ENCODE measurements at regions not wholly inside any gene's neighbourhood (a gene's known extent, or its start where the extent isn't known, plus 50 kb on each side); places are given as distances from the start of the nearest gene placed in this dataset.

GRCh38 chr2:41111836-41112627 is 660.1 kb upstream of the SLC8A1 start:
- Mint-ChIP-seq H3K36me3 (ENCODE audit: low read depth) (no peaks in the 10 kb centered on the region), H3K9me3 (peaks cover 2% of the 10 kb centered on the region), H3K27ac (no peak overlapping the region), H3K4me1 (no peaks in the 10 kb centered on the region), H3K4me3 (no peak overlapping the region), H3K27me3 (no peaks in the 10 kb centered on the region)
- CTCF ChIA-PET = no interaction called here
- DNase-seq = no peak
- POLR2A ChIA-PET = no interaction called here

- CTCF ChIA-PET = no interaction called here
- Mint-ChIP-seq H3K9me3 (peaks cover 2% of the 10 kb centered on the region), H3K27me3 (no peaks in the 10 kb centered on the region), H3K27ac (no peak overlapping the region), H3K4me1 (no peaks in the 10 kb centered on the region), H3K4me3 (no peak overlapping the region), H3K36me3 (ENCODE audit: low read depth) (no peaks in the 10 kb centered on the region)
- no peak for DNase-seq
- POLR2A ChIA-PET = no interaction called here
Observed at GRCh38 chr2:41116106-41116797, 664.4 kb upstream of the SLC8A1 start.

GRCh38 chr2:41119489-41119888 is 667.6 kb upstream of the SLC8A1 start:
- no peaks in the 10 kb centered on the region for H3K9me3 Mint-ChIP-seq
- H3K27me3 Mint-ChIP-seq = no peaks in the 10 kb centered on the region
- H3K36me3 Mint-ChIP-seq (ENCODE audit: low read depth) = no peaks in the 10 kb centered on the region
- H3K4me1 Mint-ChIP-seq = no peaks in the 10 kb centered on the region
- DNase-seq = no peak
- H3K4me3 Mint-ChIP-seq = no peak overlapping the region
- H3K27ac Mint-ChIP-seq = no peak overlapping the region
- ChIA-PET POLR2A (no interaction called here), CTCF (no interaction called here)

GRCh38 chr2:41123341-41123740 is 671.5 kb upstream of the SLC8A1 start:
- Mint-ChIP-seq H3K4me3 (no peak overlapping the region), H3K36me3 (ENCODE audit: low read depth) (no peaks in the 10 kb centered on the region), H3K9me3 (no peaks in the 10 kb centered on the region), H3K4me1 (no peaks in the 10 kb centered on the region), H3K27ac (no peak overlapping the region), H3K27me3 (no peaks in the 10 kb centered on the region)
- no peak for DNase-seq
- CTCF ChIA-PET = no interaction called here
- POLR2A ChIA-PET = no interaction called here

GRCh38 chr2:41127351-41127750 is 675.5 kb upstream of the SLC8A1 start:
- no peaks in the 10 kb centered on the region for H3K9me3 Mint-ChIP-seq
- H3K4me3 Mint-ChIP-seq = no peak overlapping the region
- CTCF ChIA-PET = no interaction called here
- no peaks in the 10 kb centered on the region for H3K36me3 Mint-ChIP-seq (ENCODE audit: low read depth)
- H3K27ac Mint-ChIP-seq = no peak overlapping the region
- H3K27me3 Mint-ChIP-seq = no peaks in the 10 kb centered on the region
- no peaks in the 10 kb centered on the region for H3K4me1 Mint-ChIP-seq
- DNase-seq = no peak
- POLR2A ChIA-PET = no interaction called here

GRCh38 chr2:41129988-41130387 is 678.1 kb upstream of the SLC8A1 start:
- Mint-ChIP-seq H3K27me3 (no peaks in the 10 kb centered on the region), H3K27ac (no peak overlapping the region), H3K36me3 (ENCODE audit: low read depth) (no peaks in the 10 kb centered on the region), H3K4me3 (no peak overlapping the region), H3K4me1 (no peaks in the 10 kb centered on the region), H3K9me3 (no peaks in the 10 kb centered on the region)
- ChIA-PET POLR2A (no interaction called here), CTCF (no interaction called here)
- no peak for DNase-seq

GRCh38 chr2:41137031-41137430 is 685.1 kb upstream of the SLC8A1 start:
- no peak overlapping the region for H3K27ac Mint-ChIP-seq
- ChIA-PET POLR2A (no interaction called here), CTCF (no interaction called here)
- DNase-seq = no peak
- no peaks in the 10 kb centered on the region for H3K36me3 Mint-ChIP-seq (ENCODE audit: low read depth)
- H3K4me3 Mint-ChIP-seq = no peak overlapping the region
- no peaks in the 10 kb centered on the region for H3K4me1 Mint-ChIP-seq
- H3K9me3 Mint-ChIP-seq = no peaks in the 10 kb centered on the region
- H3K27me3 Mint-ChIP-seq = no peaks in the 10 kb centered on the region

GRCh38 chr2:41141146-41141791 is 689.4 kb upstream of the SLC8A1 start:
- ChIA-PET POLR2A (no interaction called here), CTCF (no interaction called here)
- DNase-seq = no peak
- no peaks in the 10 kb centered on the region for H3K9me3 Mint-ChIP-seq
- no peaks in the 10 kb centered on the region for H3K27me3 Mint-ChIP-seq
- no peak overlapping the region for H3K4me3 Mint-ChIP-seq
- no peaks in the 10 kb centered on the region for H3K36me3 Mint-ChIP-seq (ENCODE audit: low read depth)
- H3K4me1 Mint-ChIP-seq = no peaks in the 10 kb centered on the region
- H3K27ac Mint-ChIP-seq = no peak overlapping the region

- Mint-ChIP-seq H3K4me3 (no peak overlapping the region), H3K27ac (no peak overlapping the region), H3K4me1 (no peaks in the 10 kb centered on the region), H3K27me3 (no peaks in the 10 kb centered on the region), H3K36me3 (ENCODE audit: low read depth) (no peaks in the 10 kb centered on the region), H3K9me3 (no peaks in the 10 kb centered on the region)
- no peak for DNase-seq
- ChIA-PET POLR2A (no interaction called here), CTCF (no interaction called here)
Observed at GRCh38 chr2:41142478-41142877, 690.6 kb upstream of the SLC8A1 start.

- Mint-ChIP-seq H3K4me3 (no peak overlapping the region), H3K27ac (no peak overlapping the region), H3K36me3 (ENCODE audit: low read depth) (no peaks in the 10 kb centered on the region), H3K4me1 (no peaks in the 10 kb centered on the region), H3K27me3 (no peaks in the 10 kb centered on the region), H3K9me3 (no peaks in the 10 kb centered on the region)
- ChIA-PET POLR2A (no interaction called here), CTCF (no interaction called here)
- no peak for DNase-seq
Observed at GRCh38 chr2:41145066-41145465, 693.2 kb upstream of the SLC8A1 start.

- Mint-ChIP-seq H3K4me1 (no peaks in the 10 kb centered on the region), H3K36me3 (ENCODE audit: low read depth) (no peaks in the 10 kb centered on the region), H3K27me3 (no peaks in the 10 kb centered on the region), H3K4me3 (no peak overlapping the region), H3K9me3 (no peaks in the 10 kb centered on the region), H3K27ac (no peak overlapping the region)
- no peak for DNase-seq
- CTCF ChIA-PET = no interaction called here
- POLR2A ChIA-PET = no interaction called here
Observed at GRCh38 chr2:41149054-41149453, 697.2 kb upstream of the SLC8A1 start.

GRCh38 chr2:41151746-41152145 is 699.9 kb upstream of the SLC8A1 start:
- H3K27ac Mint-ChIP-seq = no peak overlapping the region
- POLR2A ChIA-PET = no interaction called here
- H3K9me3 Mint-ChIP-seq = no peaks in the 10 kb centered on the region
- H3K36me3 Mint-ChIP-seq (ENCODE audit: low read depth) = no peaks in the 10 kb centered on the region
- CTCF ChIA-PET = no interaction called here
- H3K4me3 Mint-ChIP-seq = no peak overlapping the region
- H3K4me1 Mint-ChIP-seq = no peaks in the 10 kb centered on the region
- DNase-seq = no peak
- H3K27me3 Mint-ChIP-seq = no peaks in the 10 kb centered on the region

GRCh38 chr2:41152318-41152717 is 700.4 kb upstream of the SLC8A1 start:
- Mint-ChIP-seq H3K27ac (no peak overlapping the region), H3K27me3 (no peaks in the 10 kb centered on the region), H3K4me1 (no peaks in the 10 kb centered on the region), H3K9me3 (peaks cover 2% of the 10 kb centered on the region), H3K4me3 (no peak overlapping the region), H3K36me3 (ENCODE audit: low read depth) (no peaks in the 10 kb centered on the region)
- CTCF ChIA-PET = no interaction called here
- DNase-seq = no peak
- POLR2A ChIA-PET = no interaction called here

GRCh38 chr2:41160439-41160838 is 708.5 kb upstream of the SLC8A1 start:
- peaks cover 8% of the 10 kb centered on the region for H3K4me1 Mint-ChIP-seq
- peaks cover 2% of the 10 kb centered on the region for H3K9me3 Mint-ChIP-seq
- no peaks in the 10 kb centered on the region for H3K27me3 Mint-ChIP-seq
- CTCF ChIA-PET = no interaction called here
- POLR2A ChIA-PET = no interaction called here
- no peak overlapping the region for H3K4me3 Mint-ChIP-seq
- DNase-seq = no peak
- peak overlapping the region; percentile 79 for H3K27ac Mint-ChIP-seq
- H3K36me3 Mint-ChIP-seq (ENCODE audit: low read depth) = no peaks in the 10 kb centered on the region
